K562 (cell line): ENCODE measurements at regions not wholly inside any gene's neighbourhood (a gene's known extent, or its start where the extent isn't known, plus 50 kb on each side); places are given as distances from the start of the nearest gene placed in this dataset.

Experiments used
- MGA ChIP-seq: fragments of 450-650 bp; IDR thresholded peaks from 2 replicates; pipeline ENCODE4 v1.6.1; 2016; ENCODE audit warnings: mild to moderate bottlenecking, moderate library complexity
- TFE3 ChIP-seq: fragments of 450-650 bp; formaldehyde crosslinking; IDR thresholded peaks from 2 replicates; pipeline ENCODE4 v1.4.0; 2020; ENCODE audit warnings: mild to moderate bottlenecking, mixed read lengths

GRCh38 chr22:33188326-33188725 is 130.1 kb upstream of the SYN3 start (continued):
- TF ChIP-seq MGA, result no peak
- TF ChIP-seq TFE3 (CRISPR knock-in tag), result no peak
- TF ChIP-seq, all 486 proteins: peak for 0
